Effector memory CD4-positive, alpha-beta T cell (primary cell): ENCODE measurements at regions not wholly inside any gene's neighbourhood (a gene's known extent, or its start where the extent isn't known, plus 50 kb on each side); places are given as distances from the start of the nearest gene placed in this dataset.

Experiments
- DNase-seq, 3 donors: peaks; one replicate each; pipeline ENCODE4 v3.0.0-alpha.2; 2020
- H3K27ac ChIP-seq: 2 replicates; pipeline ENCODE4 v1.7.0; 2013; ENCODE audit warnings: mild to moderate bottlenecking, low read length, moderate library complexity; ENCODE audit not compliant: insufficient read depth, poor library complexity, severe bottlenecking
- H3K27me3 ChIP-seq: replicated peaks from 2 replicates; pipeline ENCODE4 v1.7.0; 2013; ENCODE audit warnings: mild to moderate bottlenecking, low read length; ENCODE audit not compliant: insufficient read depth, control insufficient read depth, poor library complexity, severe bottlenecking
- H3K36me3 ChIP-seq: 2 replicates; pipeline ENCODE4 v1.7.0; 2013; ENCODE audit warnings: mild to moderate bottlenecking, low read length, moderate library complexity; ENCODE audit not compliant: control insufficient read depth, insufficient read depth
- H3K4me1 ChIP-seq: 2 replicates; pipeline ENCODE4 v1.7.0; 2013; ENCODE audit warnings: low read length, mild to moderate bottlenecking; ENCODE audit not compliant: control insufficient read depth, insufficient read depth, poor library complexity, severe bottlenecking
- H3K4me3 ChIP-seq: 2 replicates; pipeline ENCODE4 v1.7.0; 2013; ENCODE audit warnings: low read length, low read depth, mild to moderate bottlenecking; ENCODE audit not compliant: insufficient read depth, poor library complexity, severe bottlenecking
- H3K9me3 ChIP-seq: 2 replicates; pipeline ENCODE4 v1.7.0; 2013; ENCODE audit warnings: mild to moderate bottlenecking, low read length, moderate library complexity; ENCODE audit not compliant: control insufficient read depth

DNA sequence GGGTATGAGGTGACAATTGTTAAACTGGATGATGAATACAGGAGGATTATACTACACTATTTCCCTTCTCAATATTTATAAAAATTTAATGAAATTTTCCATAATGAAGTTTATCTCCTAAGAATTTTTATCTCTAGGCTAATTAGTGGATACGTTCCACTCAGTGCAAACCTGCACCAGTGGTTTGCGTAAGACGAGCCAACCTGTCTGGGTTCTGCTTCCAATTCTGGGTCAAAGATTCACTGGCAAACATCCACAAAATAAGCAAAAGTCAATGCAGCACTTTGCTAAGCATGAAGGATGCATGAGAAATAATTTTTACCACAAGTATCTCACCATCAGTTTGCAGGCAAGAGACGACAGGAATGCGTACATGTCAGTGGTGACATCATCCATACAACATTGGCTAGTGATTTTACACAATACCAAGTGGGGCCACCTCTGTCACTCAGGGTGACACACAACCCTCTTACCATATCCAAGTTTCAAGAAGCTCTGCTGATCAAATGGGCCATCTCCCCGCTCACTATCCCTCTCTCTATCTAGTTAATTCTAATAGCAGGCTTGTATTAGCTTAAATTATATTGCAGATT lies 51.7 kb downstream of the FAM50B start:
- no peaks in the 10 kb centered on the region for H3K36me3 ChIP-seq
- no peak overlapping the region for H3K4me3 ChIP-seq
- no peaks in the 10 kb centered on the region for H3K9me3 ChIP-seq
- H3K27me3 ChIP-seq, result peaks cover 3% of the 10 kb centered on the region
- H3K4me1 ChIP-seq, result no peaks in the 10 kb centered on the region
- no peak for DNase-seq
- H3K27ac ChIP-seq, result no peak overlapping the region

DNA sequence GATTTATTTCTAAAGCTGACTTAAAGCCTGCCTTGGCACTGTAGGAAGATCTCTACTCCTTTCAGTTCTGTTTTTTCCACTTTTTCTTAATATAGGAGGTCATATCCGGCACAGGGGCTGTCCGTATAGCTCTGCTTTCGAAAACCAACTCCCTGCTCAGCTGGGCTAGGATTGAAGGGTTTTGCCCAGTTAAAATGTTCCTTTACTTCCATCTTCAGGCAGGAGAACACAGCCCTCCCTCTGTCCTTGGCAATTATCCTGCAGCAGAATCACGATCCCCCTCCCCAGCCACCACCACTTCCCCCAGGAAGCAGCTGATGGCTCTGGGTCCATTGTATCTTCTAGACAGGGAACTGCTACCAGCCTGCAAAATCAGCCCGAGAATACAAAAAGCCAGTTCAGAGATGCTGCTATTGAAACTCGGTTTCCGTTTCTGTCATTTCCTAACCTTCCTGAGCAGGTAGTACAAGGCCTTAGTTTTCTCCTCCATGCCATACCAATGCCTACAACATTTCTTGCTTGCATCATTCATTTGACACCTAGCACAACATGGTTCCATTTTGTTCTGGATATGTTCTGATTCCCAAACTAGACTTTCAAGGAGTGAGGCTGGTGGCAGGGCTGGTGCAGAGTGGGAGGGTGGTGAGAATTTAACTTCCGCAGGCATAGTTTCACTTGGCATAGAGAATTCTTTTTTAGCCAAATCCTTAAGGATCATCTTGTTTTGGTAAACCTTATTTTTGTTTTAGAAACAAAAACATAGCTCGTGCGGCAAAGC lies 53.9 kb downstream of the FAM50B start:
- Histone ChIP-seq H3K27ac (no peak overlapping the region), H3K27me3 (peaks cover 3% of the 10 kb centered on the region), H3K9me3 (no peaks in the 10 kb centered on the region), H3K4me3 (no peak overlapping the region), H3K36me3 (no peaks in the 10 kb centered on the region), H3K4me1 (no peaks in the 10 kb centered on the region)
- DNase-seq, result no peak

- H3K27ac ChIP-seq, result no peak overlapping the region
- H3K4me1 ChIP-seq, result no peaks in the 10 kb centered on the region
- no peak for DNase-seq
- peaks cover 3% of the 10 kb centered on the region for H3K27me3 ChIP-seq
- H3K9me3 ChIP-seq, result no peaks in the 10 kb centered on the region
- no peak overlapping the region for H3K4me3 ChIP-seq
- no peaks in the 10 kb centered on the region for H3K36me3 ChIP-seq
Observed at GRCh38 chr6:3904518-3904917, 55.3 kb downstream of the FAM50B start.

DNA sequence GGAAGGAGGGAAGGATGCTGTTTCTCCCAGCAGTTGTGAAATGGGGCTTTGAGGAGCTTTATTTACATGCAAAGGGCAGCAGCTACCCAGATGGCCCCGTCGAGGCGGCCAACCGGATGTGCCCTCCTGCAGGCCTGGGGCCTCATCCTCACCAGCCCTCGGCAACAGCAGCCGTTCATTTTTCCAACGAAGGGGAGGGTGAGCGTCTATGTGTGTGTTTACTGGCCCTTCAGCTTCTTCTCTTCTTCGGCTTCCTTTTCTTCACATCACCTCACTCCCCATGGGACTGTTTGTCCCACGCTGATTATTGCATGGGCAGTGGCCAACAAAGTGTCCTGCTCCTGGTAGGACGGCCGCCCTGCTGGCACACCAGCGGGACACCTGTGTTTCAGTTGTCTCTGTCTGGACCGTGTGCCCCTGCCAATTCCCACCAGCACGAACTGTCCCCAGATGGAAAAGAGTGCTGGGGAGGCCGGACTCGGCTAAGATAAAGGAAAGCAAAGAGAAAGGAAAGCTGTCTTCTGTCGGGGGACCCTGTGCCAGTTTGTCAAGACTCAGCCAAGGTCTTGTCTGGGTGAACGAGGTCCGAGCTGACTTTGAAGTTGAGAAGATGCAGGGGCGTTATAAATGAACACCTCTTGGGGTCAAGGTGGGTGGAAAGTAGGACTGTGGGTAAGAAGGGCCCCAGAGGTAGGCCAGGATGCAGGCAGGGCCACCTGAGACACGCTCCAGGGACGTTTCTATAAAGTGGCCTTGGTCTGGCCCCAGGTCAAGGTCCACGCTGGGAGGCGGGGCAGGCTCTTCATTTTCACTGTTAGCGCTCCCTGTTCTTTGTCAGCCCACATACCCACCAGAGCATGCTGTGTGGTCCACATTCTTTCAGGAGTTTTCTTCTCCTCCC lies 57.0 kb downstream of the FAM50B start:
- H3K9me3 ChIP-seq, result no peaks in the 10 kb centered on the region
- H3K4me1 ChIP-seq, result no peaks in the 10 kb centered on the region
- no peak for DNase-seq
- no peaks in the 10 kb centered on the region for H3K36me3 ChIP-seq
- peaks cover 3% of the 10 kb centered on the region for H3K27me3 ChIP-seq
- H3K4me3 ChIP-seq, result no peak overlapping the region
- H3K27ac ChIP-seq, result no peak overlapping the region

GRCh38 chr6:3906846-3907151 lies 57.6 kb downstream of the FAM50B start:
- H3K27me3 ChIP-seq, result peaks cover 3% of the 10 kb centered on the region
- no peak overlapping the region for H3K27ac ChIP-seq
- H3K4me3 ChIP-seq, result no peak overlapping the region
- no peaks in the 10 kb centered on the region for H3K36me3 ChIP-seq
- H3K4me1 ChIP-seq, result no peaks in the 10 kb centered on the region
- no peaks in the 10 kb centered on the region for H3K9me3 ChIP-seq
- DNase-seq, result no peak

GRCh38 chr6:3908223-3908622 lies 59.0 kb downstream of the FAM50B start:
- Histone ChIP-seq H3K4me1 (no peaks in the 10 kb centered on the region), H3K4me3 (no peak overlapping the region), H3K27me3 (no peaks in the 10 kb centered on the region), H3K9me3 (no peaks in the 10 kb centered on the region), H3K27ac (no peak overlapping the region), H3K36me3 (no peaks in the 10 kb centered on the region)
- DNase-seq, result no peak

DNA sequence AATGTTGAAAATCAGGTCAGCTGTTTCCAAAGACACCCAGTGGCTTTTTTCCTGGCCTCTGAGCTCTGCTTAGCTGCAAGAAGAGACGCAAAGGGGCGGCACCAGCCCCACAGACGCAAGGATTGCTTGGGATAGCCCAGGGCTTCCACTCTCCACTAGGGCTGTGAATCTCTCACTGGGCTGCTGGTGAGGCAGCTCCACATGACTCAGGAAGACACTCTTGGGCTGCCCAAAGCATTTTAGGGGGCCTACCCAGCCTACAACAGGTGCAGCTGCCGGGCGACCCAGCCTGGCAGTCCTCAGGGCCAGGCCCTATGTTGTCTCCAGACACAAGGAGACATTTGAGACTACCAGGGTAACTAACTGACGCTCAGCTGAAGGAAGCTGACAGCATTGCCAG lies 59.8 kb downstream of the FAM50B start:
- H3K9me3 ChIP-seq, result no peaks in the 10 kb centered on the region
- no peaks in the 10 kb centered on the region for H3K27me3 ChIP-seq
- H3K36me3 ChIP-seq, result no peaks in the 10 kb centered on the region
- H3K4me1 ChIP-seq, result no peaks in the 10 kb centered on the region
- no peak overlapping the region for H3K4me3 ChIP-seq
- no peak for DNase-seq
- no peak overlapping the region for H3K27ac ChIP-seq

- no peak for DNase-seq
- H3K4me1 ChIP-seq, result peaks cover 2% of the 10 kb centered on the region
- no peaks in the 10 kb centered on the region for H3K9me3 ChIP-seq
- no peak overlapping the region for H3K4me3 ChIP-seq
- H3K36me3 ChIP-seq, result no peaks in the 10 kb centered on the region
- no peak overlapping the region for H3K27ac ChIP-seq
- no peaks in the 10 kb centered on the region for H3K27me3 ChIP-seq
Observed at GRCh38 chr6:3910106-3910663, 61.0 kb downstream of the FAM50B start.

DNA sequence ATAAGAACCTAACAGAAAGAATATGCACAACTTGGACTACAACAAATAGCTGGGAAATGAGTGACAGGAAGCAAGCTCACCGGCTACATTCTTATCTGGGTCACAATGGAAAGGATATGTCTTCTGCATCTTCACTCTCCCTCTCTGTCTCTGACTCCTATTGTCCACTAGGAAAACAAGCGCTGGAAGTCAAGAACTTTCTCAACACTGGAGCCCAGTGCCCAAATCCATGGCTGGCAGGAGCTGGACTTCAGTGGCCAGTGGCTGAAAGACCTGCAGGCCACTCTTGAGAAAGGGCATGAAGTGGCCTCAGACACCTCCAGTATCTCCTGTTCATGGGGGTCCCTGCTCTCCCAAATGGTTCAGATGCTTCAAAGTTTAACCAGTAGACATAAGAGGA lies 62.0 kb downstream of the FAM50B start:
- H3K27me3 ChIP-seq, result no peaks in the 10 kb centered on the region
- DNase-seq, result no peak
- H3K9me3 ChIP-seq, result no peaks in the 10 kb centered on the region
- H3K36me3 ChIP-seq, result no peaks in the 10 kb centered on the region
- no peak overlapping the region for H3K4me3 ChIP-seq
- peaks cover 9% of the 10 kb centered on the region for H3K4me1 ChIP-seq
- H3K27ac ChIP-seq, result no peak overlapping the region
